HG02678 (cell line): ENCODE measurements at regions not wholly inside any gene's neighbourhood (a gene's known extent, or its start where the extent isn't known, plus 50 kb on each side); places are given as distances from the start of the nearest gene placed in this dataset.

Experiments
- ATAC-seq: cut with Tn5 transposase; IDR thresholded peaks from one replicate; pipeline ENCODE4 v1.9.1; 2021; ENCODE audit warnings: mild to moderate bottlenecking, moderate library complexity; ENCODE audit not compliant: unreplicated experiment

DNA sequence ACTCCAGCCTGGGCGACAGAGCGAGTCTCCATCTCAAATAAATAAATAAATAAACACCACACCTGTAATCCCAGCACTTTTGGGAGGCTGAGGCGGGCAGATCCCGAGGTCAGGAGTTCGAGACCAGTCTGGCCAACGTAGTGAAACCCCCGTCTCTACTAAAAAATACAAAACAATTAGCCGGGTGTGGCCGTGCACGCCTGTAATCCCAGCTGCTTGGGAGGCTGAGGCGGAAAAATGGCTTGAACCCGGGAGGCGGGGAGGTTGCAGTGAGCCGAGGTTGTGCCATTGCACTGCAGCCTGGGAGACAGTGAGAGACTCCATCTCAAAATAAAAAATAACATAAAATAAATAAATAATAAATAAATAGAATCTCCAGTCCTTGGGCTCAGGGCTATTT is 185.8 kb downstream of the SHOX start:
- no peak for ATAC-seq

DNA sequence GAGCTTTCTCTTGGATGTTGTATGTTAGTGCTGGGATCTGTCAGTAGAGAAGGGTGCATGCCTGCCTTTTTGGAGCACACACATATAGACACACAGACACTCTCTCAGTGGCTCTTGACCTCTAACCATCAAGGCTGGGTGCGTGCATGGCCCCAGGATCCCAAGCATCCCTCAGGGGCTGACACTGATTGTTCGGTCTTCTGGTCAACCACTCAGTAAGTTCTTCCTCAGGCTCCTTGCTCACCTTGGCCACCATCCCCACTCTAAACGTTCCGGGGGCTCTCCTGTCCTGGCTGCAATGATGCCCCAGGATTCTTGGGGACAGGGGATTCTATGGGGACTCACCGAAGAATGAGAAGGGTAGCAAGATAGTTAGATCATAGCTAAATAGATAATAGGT is 179.6 kb downstream of the SHOX start:
- no peak for ATAC-seq

DNA sequence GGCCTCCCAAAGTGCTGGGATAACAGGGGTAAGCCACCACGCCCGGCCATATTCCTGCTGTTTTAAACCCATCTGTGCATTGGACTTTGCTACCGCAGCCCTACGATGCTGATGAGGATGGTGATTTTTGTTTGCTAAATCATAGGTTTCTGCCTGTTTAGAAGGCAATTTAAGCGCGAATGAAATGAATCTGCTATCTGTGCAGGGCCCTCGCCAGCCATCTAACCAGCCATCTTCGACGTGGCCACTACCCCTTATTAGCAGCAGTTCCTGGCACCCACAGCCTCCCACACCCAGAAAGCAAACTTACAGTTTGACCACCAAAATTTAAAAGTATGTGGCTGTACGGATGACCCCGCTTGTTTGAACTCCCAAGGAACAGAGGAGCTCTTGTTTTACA is 178.5 kb downstream of the SHOX start:
- ATAC-seq, result no peak

DNA sequence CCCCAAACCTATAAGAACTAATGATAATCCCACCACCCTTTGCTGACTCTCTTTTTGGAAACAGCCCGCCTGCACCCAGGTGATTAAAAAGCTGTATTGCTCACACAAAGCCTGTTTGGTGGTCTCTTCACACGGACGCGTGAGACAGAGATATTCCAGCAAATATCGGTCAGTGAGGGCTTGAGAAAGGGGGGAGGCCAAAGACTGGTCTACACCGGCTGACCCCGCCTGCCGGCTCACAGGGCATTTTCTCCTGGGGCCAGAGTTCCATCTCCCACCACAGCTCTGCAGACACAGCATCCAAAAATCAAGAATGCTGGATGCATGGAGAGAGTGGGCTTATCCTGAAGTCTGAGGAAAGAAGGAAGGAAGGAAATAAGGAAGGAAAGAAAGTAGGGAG is 176.0 kb downstream of the SHOX start:
- no peak for ATAC-seq

DNA sequence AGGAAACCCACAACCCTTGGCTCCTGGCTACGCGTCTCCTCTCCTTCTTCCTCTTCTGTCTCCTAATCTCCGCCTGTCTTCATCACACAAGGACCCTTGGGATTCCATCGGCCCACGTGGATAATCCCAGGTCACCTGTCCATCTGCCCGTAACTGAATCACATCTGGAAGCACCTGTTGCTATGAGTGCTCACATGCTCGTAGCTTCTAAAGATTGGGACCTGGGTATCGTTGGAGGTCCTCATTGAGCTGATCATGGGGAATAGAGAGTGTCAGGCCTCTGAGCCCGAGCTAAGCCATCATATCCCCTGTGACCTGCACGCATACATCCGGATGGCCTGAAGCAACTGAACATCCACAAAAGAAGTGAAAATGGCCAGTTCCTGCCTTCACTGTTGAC is 175.4 kb downstream of the SHOX start:
- ATAC-seq, result no peak

DNA sequence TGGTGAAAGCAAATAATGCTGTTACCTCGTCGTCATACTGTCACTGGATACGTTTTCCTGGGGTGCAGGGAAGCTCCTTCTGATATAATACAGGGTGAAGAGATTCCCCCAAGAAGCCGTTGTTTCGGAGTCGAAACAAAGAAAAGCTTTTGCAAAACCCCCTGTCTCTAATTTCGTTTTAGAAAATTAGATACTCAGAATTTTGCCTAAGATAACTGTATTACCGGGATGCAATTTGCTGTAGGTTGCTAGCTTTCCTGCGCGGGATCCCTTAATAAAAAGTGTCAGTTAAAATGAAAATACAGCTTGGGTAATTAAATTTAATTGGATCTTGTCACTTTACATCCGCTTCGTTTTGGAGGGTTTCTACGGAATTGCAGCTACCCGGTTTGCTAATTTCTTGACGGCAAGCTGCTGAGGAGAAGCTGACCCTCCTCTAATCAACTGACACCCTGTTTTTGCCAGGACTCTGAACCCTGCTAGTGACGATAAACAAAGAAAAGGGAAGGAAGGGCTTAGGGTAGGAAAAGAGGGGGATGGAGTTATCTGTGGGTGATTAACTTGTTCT is 174.6 kb downstream of the SHOX start:
- no peak for ATAC-seq

DNA sequence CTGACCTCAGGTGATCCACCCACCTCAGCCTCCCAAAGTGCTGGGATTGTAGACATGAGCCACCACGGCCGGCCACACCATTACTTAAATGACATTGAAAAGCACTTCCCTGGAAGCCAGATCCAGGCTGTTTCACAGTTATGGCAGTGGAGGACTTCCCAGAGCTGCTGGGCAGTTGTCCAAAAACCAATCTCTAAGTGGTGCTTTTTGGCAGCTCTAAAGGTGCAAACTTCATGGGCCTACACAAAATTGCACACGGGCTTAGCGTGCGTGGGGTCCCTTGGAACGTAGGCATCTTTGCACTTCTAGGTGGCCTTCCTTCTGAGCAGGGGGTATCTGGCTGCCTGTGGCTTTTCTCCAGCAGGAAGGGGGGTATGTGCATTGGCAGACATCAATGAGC is 172.3 kb downstream of the SHOX start:
- ATAC-seq, result no peak

DNA sequence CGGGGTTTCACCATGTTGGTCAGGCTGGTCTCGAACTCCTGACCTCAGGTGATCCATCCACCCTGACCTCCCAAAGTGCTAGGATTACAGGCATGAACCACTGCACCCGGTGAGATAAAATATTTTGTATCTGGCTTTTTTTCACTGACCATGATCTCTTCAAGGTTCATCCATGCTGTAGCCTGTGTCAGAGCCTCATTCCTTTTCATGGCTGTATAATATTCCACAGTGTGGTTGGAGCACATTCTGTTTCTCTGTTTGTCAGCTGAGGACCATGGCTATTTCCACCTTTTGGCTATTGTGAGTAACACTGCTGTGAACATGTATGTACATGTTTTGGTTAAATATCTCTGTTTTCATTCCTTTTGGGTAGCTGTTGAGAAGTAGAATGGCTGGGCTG is 169.2 kb downstream of the SHOX start:
- no peak for ATAC-seq

DNA sequence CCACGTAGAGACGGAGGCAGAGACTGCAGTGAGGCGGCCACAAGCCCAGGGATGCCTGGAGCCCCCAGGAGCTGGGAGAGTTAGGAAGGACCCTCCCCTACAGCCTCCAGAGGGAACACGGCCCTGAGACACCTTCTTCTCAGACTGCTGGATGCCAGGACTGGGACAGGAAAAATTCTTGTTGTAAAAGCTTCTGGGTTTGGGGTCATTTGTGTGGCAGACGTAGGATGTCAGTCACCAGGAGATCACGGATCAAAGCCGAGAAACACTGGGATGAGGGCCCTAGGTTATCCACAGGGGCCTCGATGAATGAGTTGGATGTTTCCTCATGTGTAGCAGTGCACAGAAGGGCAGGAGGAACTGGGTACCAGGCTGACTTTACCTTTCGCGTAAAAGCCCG is 163.7 kb downstream of the SHOX start:
- no peak for ATAC-seq

DNA sequence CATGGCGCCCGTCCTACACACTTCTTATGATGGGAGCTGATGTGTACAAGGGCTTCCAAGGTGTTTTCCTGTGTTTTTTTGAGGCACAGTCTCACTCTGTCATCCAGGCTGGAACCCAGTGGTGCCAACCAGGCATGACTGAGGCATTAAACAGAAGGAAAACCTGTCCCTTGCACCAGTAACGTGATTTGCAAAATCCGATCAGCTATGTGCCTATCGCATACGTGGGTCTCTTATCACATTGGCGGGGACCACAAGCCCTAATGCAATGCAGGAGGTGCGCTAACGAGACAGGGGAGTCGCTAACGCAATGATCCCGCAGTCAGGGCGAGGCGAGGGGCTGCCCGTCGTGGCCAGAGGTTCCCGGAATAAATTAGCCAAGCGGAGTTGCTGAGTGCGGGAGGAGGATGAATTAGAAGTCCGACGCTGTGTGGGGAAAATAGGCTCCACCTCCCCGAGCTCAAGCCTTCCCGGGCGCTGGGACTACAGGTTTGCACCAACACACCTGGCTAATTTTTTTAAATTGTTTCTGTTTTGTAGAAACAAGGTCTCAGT is 162.7 kb downstream of the SHOX start:
- no peak for ATAC-seq

DNA sequence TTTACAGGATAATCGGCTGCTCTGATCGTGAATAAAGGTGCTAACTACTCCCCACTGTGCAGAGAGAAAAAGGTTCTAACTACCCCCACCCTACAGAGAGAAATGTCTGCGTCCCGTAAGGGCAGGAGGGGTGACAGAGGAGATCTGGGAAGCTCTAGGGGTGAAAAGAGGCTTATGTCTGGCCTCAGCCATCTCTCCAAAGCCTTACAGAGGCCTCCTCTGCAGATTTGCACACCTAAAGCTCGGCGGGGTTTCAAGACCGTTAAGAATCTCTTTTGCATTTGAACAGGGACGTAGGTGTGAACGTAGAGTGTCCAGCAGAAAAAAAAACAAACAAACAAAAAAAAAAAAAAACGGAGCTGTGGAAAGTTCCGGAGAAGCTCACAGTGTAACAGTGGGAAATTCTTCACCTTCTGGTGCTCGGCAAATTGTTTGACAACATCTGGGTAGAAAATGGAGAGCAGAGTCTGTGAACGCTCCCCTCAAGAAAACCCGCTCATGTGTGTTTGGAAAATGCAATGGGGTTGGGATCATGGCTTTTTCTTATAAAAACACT is 161.0 kb downstream of the SHOX start:
- ATAC-seq, result no peak

DNA sequence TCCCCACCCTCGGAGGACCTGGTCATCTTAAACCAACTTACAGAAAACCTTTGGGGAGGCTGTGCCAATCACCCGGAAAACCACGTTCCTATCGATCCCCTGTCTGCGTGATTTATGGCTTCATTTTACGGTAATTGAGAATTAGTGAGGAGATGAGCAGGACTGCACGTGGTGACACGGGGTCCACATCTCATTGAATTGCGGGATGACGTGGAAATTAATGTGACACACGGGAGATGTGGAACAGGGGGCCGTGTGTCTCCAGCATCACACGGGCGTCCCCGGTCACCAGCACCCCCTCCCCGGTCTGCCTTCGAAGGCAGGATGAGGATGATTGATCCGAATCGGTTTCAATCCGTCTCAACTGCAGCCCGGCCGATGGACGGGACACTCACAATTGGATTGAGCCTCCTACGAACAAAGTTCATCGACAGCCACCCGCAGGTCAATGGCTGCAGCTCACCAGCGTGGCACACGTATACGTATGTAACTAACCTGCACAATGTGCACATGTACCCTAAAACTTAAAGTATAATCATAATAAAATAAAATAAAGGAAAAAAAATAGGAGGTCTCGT is 160.3 kb downstream of the SHOX start:
- no peak for ATAC-seq

DNA sequence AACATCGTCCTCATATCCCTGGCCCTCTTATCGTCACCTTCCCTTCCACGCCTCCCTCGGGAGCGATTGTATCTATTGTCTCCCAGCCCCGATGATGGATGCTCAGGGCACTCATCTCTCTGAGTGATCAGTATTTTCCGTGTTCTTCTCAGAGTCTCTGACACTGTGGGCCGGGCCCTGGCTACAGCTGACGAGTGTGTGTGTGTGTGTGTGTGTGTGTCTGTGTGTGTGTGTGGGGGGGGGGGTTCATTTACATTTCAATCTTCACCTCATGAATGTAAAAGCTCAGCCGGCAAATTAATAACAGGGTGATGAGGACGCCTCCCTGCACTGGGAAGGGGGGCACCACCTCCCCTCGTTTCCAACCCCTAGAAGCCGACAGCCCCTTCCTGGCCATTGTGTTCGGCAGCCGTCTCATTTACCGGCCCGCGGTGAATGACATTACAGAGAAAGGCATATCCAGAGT is 159.5 kb downstream of the SHOX start:
- ATAC-seq, result no peak

DNA sequence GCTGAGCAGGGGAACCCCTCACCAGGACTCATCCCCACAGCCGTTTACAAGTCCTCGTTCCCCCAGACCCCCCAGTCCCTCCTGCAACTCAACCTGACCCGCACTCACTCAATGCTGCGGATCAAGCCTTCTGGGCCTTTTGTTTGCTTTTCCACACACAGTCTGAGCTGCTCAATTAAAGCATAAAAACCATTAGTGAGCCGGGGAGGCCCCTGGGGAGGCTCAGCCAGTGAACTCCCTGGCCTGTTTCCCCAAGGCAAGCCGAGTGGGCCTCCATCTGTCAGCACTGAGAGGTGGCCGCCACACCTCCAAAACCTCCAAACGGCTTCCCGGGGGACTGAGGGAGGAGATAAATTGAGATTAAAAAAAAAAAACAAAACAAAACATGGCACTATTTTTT is 158.5 kb downstream of the SHOX start:
- no peak for ATAC-seq

DNA sequence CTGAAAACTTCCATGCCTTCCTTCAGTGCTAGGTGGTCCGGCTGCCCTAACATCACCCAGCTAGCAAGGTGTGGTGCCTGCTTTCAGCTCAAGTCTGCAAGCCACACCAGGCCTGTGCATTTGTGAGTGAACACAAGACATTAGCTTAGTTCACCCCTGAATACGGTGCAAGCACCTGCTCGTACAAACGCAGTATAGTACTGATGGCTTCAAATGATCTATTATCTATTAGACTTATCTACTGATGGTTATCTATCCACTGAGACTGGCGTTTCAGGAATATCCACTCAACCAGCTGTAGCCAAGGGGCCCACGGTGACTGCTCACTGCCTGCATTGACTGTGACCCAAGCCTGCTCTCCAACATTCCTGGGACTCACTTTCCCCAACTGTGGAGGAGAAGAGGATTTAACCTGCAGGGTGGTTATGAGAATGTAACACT is 155.9 kb downstream of the SHOX start:
- no peak for ATAC-seq

DNA sequence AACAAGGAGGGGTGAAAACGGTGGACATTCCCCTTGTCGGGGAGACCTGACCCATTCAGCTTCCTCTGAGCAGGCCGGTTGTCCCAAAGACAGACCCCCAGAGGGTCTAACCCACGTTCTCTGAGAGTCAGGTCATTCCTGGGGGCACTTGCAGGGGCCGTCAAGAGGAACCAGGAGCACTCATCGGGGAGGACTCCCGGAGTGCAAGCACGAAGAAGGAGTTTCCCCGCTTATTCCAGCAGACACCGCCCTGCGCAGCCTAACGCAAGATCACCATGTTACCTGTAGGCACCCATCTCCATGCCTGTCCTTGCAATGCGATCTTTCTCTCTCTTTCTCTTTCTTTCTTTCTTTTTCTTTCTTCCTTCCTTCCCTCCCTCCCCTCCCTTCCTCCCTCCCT is 154.2 kb downstream of the SHOX start:
- no peak for ATAC-seq

DNA sequence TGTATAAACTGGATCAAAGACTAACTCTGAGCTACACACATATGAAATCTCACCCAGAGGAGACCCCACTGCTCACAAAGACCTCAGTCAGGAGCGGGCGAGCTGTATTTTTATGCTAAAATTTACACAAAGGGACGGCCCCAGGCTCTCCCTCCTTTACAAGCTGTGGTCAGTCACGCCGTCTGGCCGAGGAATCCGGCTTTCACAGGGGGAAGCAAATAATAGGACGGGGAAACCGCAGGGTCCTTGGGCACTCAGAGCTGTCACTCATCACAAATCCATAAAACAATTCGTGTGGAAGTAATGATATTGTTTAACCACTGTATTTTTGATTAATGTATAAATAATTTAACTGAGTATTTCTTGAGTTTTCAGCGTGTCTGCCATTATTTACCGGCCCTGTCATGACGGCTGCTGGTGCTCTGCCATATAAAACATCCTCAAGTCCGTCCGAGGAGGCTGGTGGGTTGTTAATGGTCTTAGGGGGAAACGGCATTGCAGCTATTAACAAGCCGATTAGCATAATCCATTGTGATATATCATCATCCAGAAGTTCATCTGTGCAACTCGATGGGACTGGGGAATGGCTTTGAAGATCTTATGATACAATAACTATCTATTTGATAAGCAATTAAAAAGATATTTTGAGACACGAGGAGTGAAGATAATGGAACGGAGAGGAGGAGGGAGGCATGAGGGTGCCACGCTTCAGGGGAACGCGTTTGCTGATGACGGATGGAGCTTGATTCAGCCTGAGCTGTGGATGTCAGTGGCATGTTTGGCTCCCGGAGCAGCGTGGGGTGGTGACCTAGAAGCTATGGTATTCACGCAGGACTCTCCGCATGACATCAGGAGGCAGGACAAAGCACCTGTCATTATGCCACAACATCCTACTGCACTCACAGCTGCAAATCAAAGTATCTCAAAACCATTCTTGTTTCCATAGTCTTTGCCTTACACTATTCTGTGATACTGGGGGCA is 150.9 kb downstream of the SHOX start:
- no peak for ATAC-seq

DNA sequence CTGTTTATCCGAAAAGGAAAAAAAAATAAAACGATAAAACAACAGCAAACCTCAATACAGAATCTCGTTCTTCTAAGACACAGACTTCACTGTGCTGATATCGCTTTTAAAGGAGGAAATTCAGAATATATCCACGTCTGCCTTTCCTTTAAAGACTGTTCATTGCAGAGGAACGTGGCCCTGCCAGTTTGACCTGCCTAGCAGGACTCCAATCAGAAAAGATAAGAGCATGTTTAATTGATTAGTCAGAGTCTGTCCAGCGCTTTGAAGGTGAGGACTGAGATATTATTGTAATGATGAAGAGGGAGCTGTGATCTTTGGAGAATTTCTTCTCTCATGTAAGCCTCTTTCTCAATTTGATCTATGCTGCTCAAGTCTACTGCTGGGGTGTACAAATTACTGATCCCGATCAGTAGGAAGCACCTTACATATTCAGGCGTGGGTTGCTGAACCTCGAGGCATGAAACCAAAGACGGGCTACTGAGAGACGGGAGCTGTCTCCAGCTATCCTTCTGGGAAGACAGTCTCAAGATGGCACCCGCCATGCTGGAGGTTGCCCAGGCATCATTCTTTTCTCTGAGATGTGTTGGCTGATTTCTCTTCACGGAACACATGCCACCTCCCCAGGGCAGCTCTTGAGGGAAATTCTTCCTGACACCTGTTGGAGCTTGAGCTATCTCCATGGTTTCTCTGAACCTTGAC is 146.1 kb downstream of the SHOX start:
- no peak for ATAC-seq

DNA sequence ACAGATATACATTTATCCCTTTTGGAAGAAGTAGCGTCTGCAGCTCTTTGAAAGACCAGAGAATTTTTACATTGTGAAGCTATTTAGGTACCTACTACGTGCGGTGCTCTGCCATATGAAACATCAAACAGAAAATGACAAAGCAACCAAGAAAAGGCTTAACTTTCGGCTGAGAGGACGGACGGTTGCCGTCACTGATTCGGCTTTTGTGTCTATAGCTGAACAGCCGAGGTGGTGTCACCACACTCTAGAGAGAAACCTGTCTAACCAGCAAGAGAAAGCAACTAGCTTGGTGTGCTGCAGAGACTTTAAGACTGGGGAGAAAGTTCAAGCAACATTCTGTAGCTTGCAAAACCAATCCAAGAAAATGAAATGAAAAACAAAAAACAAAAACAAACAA is 145.5 kb downstream of the SHOX start:
- ATAC-seq, result no peak

DNA sequence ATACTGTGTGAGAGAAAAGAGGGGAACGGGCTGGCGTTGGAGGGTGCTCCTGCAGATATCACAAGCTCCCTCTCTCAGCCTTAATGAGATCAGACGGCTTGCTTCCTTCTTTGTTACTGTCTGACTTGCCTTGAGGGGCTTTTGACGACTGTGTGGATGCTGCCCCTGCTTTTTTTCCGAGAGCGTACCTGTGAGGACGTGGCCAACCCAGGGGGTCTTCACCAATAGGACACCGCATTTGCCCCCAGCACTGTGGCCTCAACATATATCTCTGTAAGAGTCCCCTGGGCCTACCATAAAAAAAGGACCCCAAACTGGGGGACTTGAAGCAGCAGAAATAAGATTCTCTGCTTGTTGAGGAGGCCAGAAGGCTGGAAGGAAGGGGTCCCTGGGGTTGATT is 143.9 kb downstream of the SHOX start:
- ATAC-seq, result no peak
